Dendritic cell treated with granulocyte-macrophage colony-stimulating factor and Interleukin-4, amounts not matched to agents 40 ng/mL and 50 ng/mL, for 4 days (primary cell): ENCODE measurements at regions not wholly inside any gene's neighbourhood (a gene's known extent, or its start where the extent isn't known, plus 50 kb on each side); places are given as distances from the start of the nearest gene placed in this dataset.

Experiments
- H3K27ac Mint-ChIP-seq: one replicate; pipeline ENCODE4 v1.8.0; 2022; ENCODE audit warnings: mild to moderate bottlenecking, mixed read lengths
- H3K27me3 Mint-ChIP-seq: one replicate; pipeline ENCODE4 v1.8.0; 2022; ENCODE audit warnings: mild to moderate bottlenecking, mixed read lengths
- H3K36me3 Mint-ChIP-seq: one replicate; pipeline ENCODE4 v1.8.0; 2022; ENCODE audit warnings: low read depth, mixed read lengths
- H3K4me1 Mint-ChIP-seq: one replicate; pipeline ENCODE4 v1.8.0; 2022; ENCODE audit warnings: low read depth, mixed read lengths
- H3K4me3 Mint-ChIP-seq: one replicate; pipeline ENCODE4 v1.8.0; 2022; ENCODE audit warnings: mild to moderate bottlenecking, moderate library complexity, mixed read lengths
- H3K9me3 Mint-ChIP-seq: one replicate; pipeline ENCODE4 v1.8.0; 2022; ENCODE audit warnings: mixed read lengths
- intact Hi-C: fragments of 100-400 bp; cut with micrococcal nuclease; formaldehyde crosslinking; loops from one replicate; pipeline ENCODE4 v1.15.0; 2022

GRCh38 chr2:22769497-22769896 lies 615.5 kb upstream of the KLHL29 start:
- no peaks in the 10 kb centered on the region for H3K36me3 Mint-ChIP-seq
- H3K4me1 Mint-ChIP-seq = no peaks in the 10 kb centered on the region
- H3K9me3 Mint-ChIP-seq = peaks cover 33% of the 10 kb centered on the region
- no peak overlapping the region for H3K27ac Mint-ChIP-seq
- H3K4me3 Mint-ChIP-seq = no peak overlapping the region
- H3K27me3 Mint-ChIP-seq = no peaks in the 10 kb centered on the region
- intact Hi-C loops = no loop called here

GRCh38 chr2:22784566-22784965 lies 600.4 kb upstream of the KLHL29 start:
- Mint-ChIP-seq H3K36me3 (no peaks in the 10 kb centered on the region), H3K9me3 (no peaks in the 10 kb centered on the region), H3K4me1 (no peaks in the 10 kb centered on the region), H3K27me3 (no peaks in the 10 kb centered on the region), H3K4me3 (no peak overlapping the region), H3K27ac (no peak overlapping the region)
- intact Hi-C loops = no loop called here

GRCh38 chr2:22786817-22787216 lies 598.2 kb upstream of the KLHL29 start:
- Mint-ChIP-seq H3K4me3 (no peak overlapping the region), H3K27ac (no peak overlapping the region), H3K4me1 (no peaks in the 10 kb centered on the region), H3K27me3 (no peaks in the 10 kb centered on the region), H3K36me3 (no peaks in the 10 kb centered on the region), H3K9me3 (no peaks in the 10 kb centered on the region)
- intact Hi-C loops = no loop called here

- Mint-ChIP-seq H3K27ac (no peak overlapping the region), H3K4me3 (no peak overlapping the region), H3K27me3 (no peaks in the 10 kb centered on the region), H3K36me3 (no peaks in the 10 kb centered on the region), H3K4me1 (no peaks in the 10 kb centered on the region), H3K9me3 (no peaks in the 10 kb centered on the region)
- intact Hi-C loops = no loop called here
Observed at GRCh38 chr2:22787745-22788144, 597.2 kb upstream of the KLHL29 start.

GRCh38 chr2:22788749-22789327 lies 596.1 kb upstream of the KLHL29 start:
- no peaks in the 10 kb centered on the region for H3K4me1 Mint-ChIP-seq
- H3K27ac Mint-ChIP-seq = no peak overlapping the region
- intact Hi-C loops = no loop called here
- H3K4me3 Mint-ChIP-seq = no peak overlapping the region
- no peaks in the 10 kb centered on the region for H3K36me3 Mint-ChIP-seq
- no peaks in the 10 kb centered on the region for H3K27me3 Mint-ChIP-seq
- no peaks in the 10 kb centered on the region for H3K9me3 Mint-ChIP-seq

- no peaks in the 10 kb centered on the region for H3K9me3 Mint-ChIP-seq
- intact Hi-C loops = no loop called here
- no peaks in the 10 kb centered on the region for H3K27me3 Mint-ChIP-seq
- no peak overlapping the region for H3K27ac Mint-ChIP-seq
- no peaks in the 10 kb centered on the region for H3K4me1 Mint-ChIP-seq
- H3K36me3 Mint-ChIP-seq = no peaks in the 10 kb centered on the region
- no peak overlapping the region for H3K4me3 Mint-ChIP-seq
Observed at GRCh38 chr2:22795287-22795866, 589.6 kb upstream of the KLHL29 start.

GRCh38 chr2:22798386-22798785 lies 586.6 kb upstream of the KLHL29 start:
- Mint-ChIP-seq H3K27me3 (no peaks in the 10 kb centered on the region), H3K27ac (no peak overlapping the region), H3K36me3 (no peaks in the 10 kb centered on the region), H3K4me1 (no peaks in the 10 kb centered on the region), H3K4me3 (no peak overlapping the region), H3K9me3 (no peaks in the 10 kb centered on the region)
- intact Hi-C loops = no loop called here

GRCh38 chr2:22800412-22800811 lies 584.6 kb upstream of the KLHL29 start:
- Mint-ChIP-seq H3K4me3 (no peak overlapping the region), H3K36me3 (no peaks in the 10 kb centered on the region), H3K4me1 (no peaks in the 10 kb centered on the region), H3K27me3 (no peaks in the 10 kb centered on the region), H3K9me3 (peaks cover 19% of the 10 kb centered on the region), H3K27ac (no peak overlapping the region)
- intact Hi-C loops = no loop called here

- intact Hi-C loops = no loop called here
- peaks cover 26% of the 10 kb centered on the region for H3K9me3 Mint-ChIP-seq
- no peaks in the 10 kb centered on the region for H3K27me3 Mint-ChIP-seq
- H3K36me3 Mint-ChIP-seq = no peaks in the 10 kb centered on the region
- H3K4me3 Mint-ChIP-seq = no peak overlapping the region
- no peaks in the 10 kb centered on the region for H3K4me1 Mint-ChIP-seq
- H3K27ac Mint-ChIP-seq = no peak overlapping the region
Observed at GRCh38 chr2:22801071-22801470, 583.9 kb upstream of the KLHL29 start.

- H3K9me3 Mint-ChIP-seq = peaks cover 35% of the 10 kb centered on the region
- intact Hi-C loops = no loop called here
- no peaks in the 10 kb centered on the region for H3K4me1 Mint-ChIP-seq
- no peaks in the 10 kb centered on the region for H3K36me3 Mint-ChIP-seq
- H3K27me3 Mint-ChIP-seq = no peaks in the 10 kb centered on the region
- H3K27ac Mint-ChIP-seq = no peak overlapping the region
- H3K4me3 Mint-ChIP-seq = no peak overlapping the region
Observed at GRCh38 chr2:22801970-22802369, 583.0 kb upstream of the KLHL29 start.

GRCh38 chr2:22807872-22808271 lies 577.1 kb upstream of the KLHL29 start:
- Mint-ChIP-seq H3K27me3 (no peaks in the 10 kb centered on the region), H3K4me3 (no peak overlapping the region), H3K4me1 (no peaks in the 10 kb centered on the region), H3K36me3 (no peaks in the 10 kb centered on the region), H3K9me3 (peaks cover 47% of the 10 kb centered on the region), H3K27ac (no peak overlapping the region)
- intact Hi-C loops = no loop called here

- no peaks in the 10 kb centered on the region for H3K4me1 Mint-ChIP-seq
- H3K4me3 Mint-ChIP-seq = no peak overlapping the region
- intact Hi-C loops = no loop called here
- no peaks in the 10 kb centered on the region for H3K27me3 Mint-ChIP-seq
- no peaks in the 10 kb centered on the region for H3K36me3 Mint-ChIP-seq
- no peak overlapping the region for H3K27ac Mint-ChIP-seq
- peaks cover 32% of the 10 kb centered on the region for H3K9me3 Mint-ChIP-seq
Observed at GRCh38 chr2:22810602-22811001, 574.4 kb upstream of the KLHL29 start.

- intact Hi-C loops = no loop called here
Observed at GRCh38 chr2:22812065-22812680, 572.8 kb upstream of the KLHL29 start.

GRCh38 chr2:22817197-22817596 lies 567.8 kb upstream of the KLHL29 start:
- no peaks in the 10 kb centered on the region for H3K4me1 Mint-ChIP-seq
- H3K27me3 Mint-ChIP-seq = no peaks in the 10 kb centered on the region
- no peak overlapping the region for H3K27ac Mint-ChIP-seq
- no peak overlapping the region for H3K4me3 Mint-ChIP-seq
- H3K36me3 Mint-ChIP-seq = no peaks in the 10 kb centered on the region
- intact Hi-C loops = no loop called here
- H3K9me3 Mint-ChIP-seq = peaks cover 5% of the 10 kb centered on the region

More at GRCh38 chr2:22812065-22812680, 572.8 kb upstream of the KLHL29 start:
- Mint-ChIP-seq H3K27me3 (no peaks in the 10 kb centered on the region), H3K36me3 (no peaks in the 10 kb centered on the region), H3K9me3 (peaks cover 16% of the 10 kb centered on the region), H3K4me3 (no peak overlapping the region), H3K27ac (no peak overlapping the region), H3K4me1 (no peaks in the 10 kb centered on the region)

- Mint-ChIP-seq H3K27me3 (no peaks in the 10 kb centered on the region), H3K4me1 (no peaks in the 10 kb centered on the region), H3K4me3 (no peak overlapping the region), H3K27ac (no peak overlapping the region), H3K9me3 (no peaks in the 10 kb centered on the region), H3K36me3 (no peaks in the 10 kb centered on the region)
- intact Hi-C loops = no loop called here
Observed at GRCh38 chr2:22821458-22821857, 563.5 kb upstream of the KLHL29 start.
